SK-N-SH (cell line): ENCODE measurements at regions not wholly inside any gene's neighbourhood (a gene's known extent, or its start where the extent isn't known, plus 50 kb on each side); places are given as distances from the start of the nearest gene placed in this dataset.

Source experiments
- CTCF ChIA-PET: fragments of 300-600, 350-600 bp; formaldehyde crosslinking; extraction: SDS; loops from one replicate; lab custom pipeline; 2021; lab: Yijun Ruan, JAX
- POLR2A ChIA-PET: fragments of 350-600 bp; sonication (Branson Sonifier 250); formaldehyde crosslinking; extraction: SDS; loops from one replicate; lab custom pipeline; 2020; ENCODE audit warnings: antibody characterized with exemption, inconsistent platforms; lab: Yijun Ruan, JAX
- DNase-seq: peaks from one replicate; pipeline ENCODE4 v3.0.0; 2012
- H2AFZ ChIP-seq: fragments of 200-600 bp; sonication (generic); 2 replicates; pipeline ENCODE4 v1.8.1; 2016; ENCODE audit warnings: antibody characterized with exemption, mild to moderate bottlenecking, low read depth
- H3F3A ChIP-seq: fragments of 200-600 bp; sonication (generic); replicated peaks from 2 replicates; pipeline ENCODE3; 2016; ENCODE audit warnings: antibody characterized with exemption, mild to moderate bottlenecking; ENCODE audit not compliant: insufficient read depth
- H3K27ac ChIP-seq, 2 experiments: fragments of 200-500 bp in 1 of 2; fragments of 200-600 bp in 1 of 2; sonication (Bioruptor generic) in 1 of 2; sonication (generic), shearing (Covaris generic) in 1 of 2; 2 replicates each; pipeline versions ENCODE4 v1.5.1 to v1.6.1; 2014 to 2016; ENCODE audit warnings: low read depth in 2 of 2, inconsistent platforms in 1 of 2, low read length in 1 of 2, mild to moderate bottlenecking in 1 of 2, mixed read lengths in 1 of 2
- H3K27me3 ChIP-seq: fragments of 200-600 bp; sonication (generic), shearing (Covaris generic); 2 replicates; pipeline ENCODE4 v1.6.1; 2016; ENCODE audit warnings: mixed run types; ENCODE audit not compliant: insufficient read depth
- H3K36me3 ChIP-seq, 2 experiments: fragments of 200-500 bp in 1 of 2; fragments of 200-600 bp in 1 of 2; sonication (Bioruptor generic) in 1 of 2; sonication (generic) in 1 of 2; replicated peaks in 1 of 2; 2 replicates each; pipeline versions ENCODE3 to v1.5.1; 2014 to 2016; ENCODE audit warnings: low read length in 1 of 2, mild to moderate bottlenecking in 1 of 2; ENCODE audit not compliant: insufficient read depth in 2 of 2, control insufficient read depth in 1 of 2
- H3K4me1 ChIP-seq, 2 experiments: fragments of 200-500 bp in 1 of 2; fragments of 200-600 bp in 1 of 2; sonication (Bioruptor generic) in 1 of 2; sonication (generic), shearing (Covaris generic) in 1 of 2; 2 replicates each; pipeline versions ENCODE4 v1.5.1 to v1.6.1; 2014 to 2016; ENCODE audit warnings: low read depth in 1 of 2, low read length in 1 of 2, mixed run types in 1 of 2; ENCODE audit not compliant: insufficient read depth in 2 of 2, control insufficient read depth in 1 of 2
- H3K4me2 ChIP-seq: fragments of 200-600 bp; sonication (generic), shearing (Covaris generic); 2 replicates; pipeline ENCODE4 v1.6.1; 2017; ENCODE audit warnings: mixed run types
- H3K4me3 ChIP-seq, 2 experiments: fragments of 200-500 bp in 1 of 2; fragments of 200-600 bp in 1 of 2; sonication (Bioruptor generic) in 1 of 2; sonication (generic), shearing (Covaris generic) in 1 of 2; 2 replicates each; pipeline versions ENCODE4 v1.5.1 to v1.8.1; 2014 to 2016; ENCODE audit warnings: low read depth in 2 of 2, inconsistent platforms in 1 of 2, low read length in 1 of 2, mild to moderate bottlenecking in 1 of 2, mixed read lengths in 1 of 2, moderate library complexity in 1 of 2
- H3K79me2 ChIP-seq: fragments of 200-600 bp; sonication (generic); 2 replicates; pipeline ENCODE4 v1.8.1; 2017; ENCODE audit warnings: mild to moderate bottlenecking; ENCODE audit not compliant: insufficient read depth
- H3K9ac ChIP-seq: fragments of 200-600 bp; sonication (generic); 2 replicates; pipeline ENCODE4 v1.6.1; 2017; ENCODE audit warnings: mixed run types
- H3K9me2 ChIP-seq: fragments of 200-600 bp; sonication (generic); 2 replicates; pipeline ENCODE4 v1.6.1; 2017; ENCODE audit warnings: mixed run types
- H3K9me3 ChIP-seq: fragments of 200-600 bp; sonication (generic); 2 replicates; pipeline ENCODE4 v1.6.1; 2017; ENCODE audit warnings: mixed run types, mild to moderate bottlenecking, moderate library complexity
- H4K20me1 ChIP-seq: fragments of 200-600 bp; sonication (generic); 2 replicates; pipeline ENCODE4 v1.6.1; 2017; ENCODE audit warnings: mild to moderate bottlenecking, mixed run types; ENCODE audit not compliant: insufficient read depth
- ELF1 ChIP-seq: IDR thresholded peaks from 2 replicates; pipeline ENCODE4 v1.4.0; 2012
- FOSL2 ChIP-seq: IDR thresholded peaks from 2 replicates; pipeline ENCODE4 v1.4.0; 2012; ENCODE audit warnings: low read depth, mild to moderate bottlenecking, moderate library complexity, borderline replicate concordance
- FOXJ3 ChIP-seq: sonication (generic); formaldehyde crosslinking; IDR thresholded peaks from 2 replicates; pipeline ENCODE4 v1.5.1; 2020; ENCODE audit warnings: mild to moderate bottlenecking, missing genetic modification reagents
- GABPA ChIP-seq: IDR thresholded peaks from 2 replicates; pipeline ENCODE4 v1.4.0; 2012; ENCODE audit warnings: low read depth, mild to moderate bottlenecking
- JUND ChIP-seq: IDR thresholded peaks from 2 replicates; pipeline ENCODE4 v1.4.0; 2012
- MXI1 ChIP-seq: IDR thresholded peaks from 2 replicates; pipeline ENCODE4 v1.6.1; 2012; ENCODE audit warnings: mild to moderate bottlenecking, low read depth, low read length, improper control_type of control experiment
- NFIC ChIP-seq: IDR thresholded peaks from 2 replicates; pipeline ENCODE4 v1.4.0; 2012; ENCODE audit warnings: borderline replicate concordance
- POLR2AphosphoS5 ChIP-seq: IDR thresholded peaks from 2 replicates; pipeline ENCODE4 v1.6.1; 2012; ENCODE audit warnings: low read depth, low read length
- RFX5 ChIP-seq: IDR thresholded peaks from 2 replicates; pipeline ENCODE4 v1.6.1; 2012; ENCODE audit warnings: mild to moderate bottlenecking, improper control_type of control experiment, low read length
- SIN3A ChIP-seq: IDR thresholded peaks from 2 replicates; pipeline ENCODE4 v1.6.1; 2012; ENCODE audit warnings: low read depth, mild to moderate bottlenecking, low read length, moderate library complexity, borderline replicate concordance
- TAF1 ChIP-seq: IDR thresholded peaks from 2 replicates; pipeline ENCODE4 v1.6.1; 2012; ENCODE audit warnings: low read depth, mild to moderate bottlenecking, low read length, moderate library complexity, borderline replicate concordance
- TCF12 ChIP-seq: IDR thresholded peaks from 2 replicates; pipeline ENCODE4 v1.4.0; 2012
- YY1 ChIP-seq: IDR thresholded peaks from 2 replicates; pipeline ENCODE4 v1.4.0; 2012; ENCODE audit warnings: low read depth, mild to moderate bottlenecking
- WGBS: methylation state at CpG from one replicate; pipeline ENCODE4 v1.1.6; 2017; ENCODE audit warnings: low lambda C conversion rate; 5-methylcytosine and 5-hydroxymethylcytosine counted together
- TF ChIP-seq, protein P1 (sequence below): fragments of 150-350 bp; IDR thresholded peaks from 2 replicates; pipeline ENCODE4 v1.6.1; 2017; ENCODE audit warnings: antibody characterized with exemption, low read length, low read depth, borderline replicate concordance
- TF ChIP-seq, protein P2 (sequence below): IDR thresholded peaks from 2 replicates; pipeline ENCODE4 v1.4.0; 2012; ENCODE audit warnings: low read depth
- TF ChIP-seq, protein P3 (sequence below): IDR thresholded peaks from 2 replicates; pipeline ENCODE4 v1.4.0; 2012; ENCODE audit warnings: low read depth, borderline replicate concordance
- TF ChIP-seq, protein P4 (sequence below): IDR thresholded peaks from 2 replicates; pipeline ENCODE4 v1.6.1; 2012; ENCODE audit warnings: mild to moderate bottlenecking, low read depth, low read length, moderate library complexity
- TF ChIP-seq, protein P5 (sequence below): fragments of 200-600 bp; sonication (generic); IDR thresholded peaks from 2 replicates; pipeline ENCODE4 v1.6.1; 2017; ENCODE audit warnings: antibody characterized with exemption, mild to moderate bottlenecking, moderate library complexity

DNA sequence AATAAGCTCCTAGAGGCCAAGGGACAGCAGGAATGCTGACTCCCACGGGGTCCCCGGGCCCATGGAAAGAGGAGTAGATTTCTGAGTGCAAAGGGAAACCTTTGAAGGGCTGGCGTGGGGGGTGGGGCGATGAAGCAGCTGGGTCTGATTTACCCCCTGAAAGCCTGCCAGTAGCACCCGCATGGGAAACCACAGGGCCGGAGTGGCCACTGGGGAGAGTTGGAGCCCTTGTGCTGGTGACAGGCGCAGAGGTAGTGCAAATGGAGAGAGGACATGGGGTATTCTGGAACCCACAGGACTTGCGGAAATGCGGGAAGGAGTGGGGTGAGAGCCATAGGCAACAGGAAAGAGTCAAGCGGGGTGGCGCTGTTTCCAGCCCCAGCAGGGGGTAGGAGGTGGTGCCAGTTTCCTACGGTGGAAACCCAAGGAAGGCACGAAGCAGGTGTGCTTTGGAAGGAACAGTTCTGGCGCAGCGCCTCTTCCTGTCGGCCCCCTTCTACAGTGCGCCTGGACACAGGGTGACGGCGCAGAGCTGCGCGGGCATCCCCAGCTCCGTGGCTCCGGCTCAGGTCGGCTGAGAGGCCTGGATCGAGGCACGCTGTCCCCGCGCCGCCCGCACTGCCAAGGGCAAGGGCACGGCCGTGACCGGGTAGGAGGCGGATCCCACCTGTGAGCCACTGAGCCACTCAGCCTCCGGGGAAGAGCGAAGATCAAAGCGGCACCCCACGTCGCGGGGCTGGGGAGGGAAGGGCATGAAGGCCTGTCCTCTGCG is 149.0 kb upstream of the GLI2 start (continued):
- TF ChIP-seq, protein P1, sequence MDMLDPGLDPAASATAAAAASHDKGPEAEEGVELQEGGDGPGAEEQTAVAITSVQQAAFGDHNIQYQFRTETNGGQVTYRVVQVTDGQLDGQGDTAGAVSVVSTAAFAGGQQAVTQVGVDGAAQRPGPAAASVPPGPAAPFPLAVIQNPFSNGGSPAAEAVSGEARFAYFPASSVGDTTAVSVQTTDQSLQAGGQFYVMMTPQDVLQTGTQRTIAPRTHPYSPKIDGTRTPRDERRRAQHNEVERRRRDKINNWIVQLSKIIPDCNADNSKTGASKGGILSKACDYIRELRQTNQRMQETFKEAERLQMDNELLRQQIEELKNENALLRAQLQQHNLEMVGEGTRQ, result no peak
- TF ChIP-seq JUND (no peak), POLR2AphosphoS5 (no peak), SIN3A (no peak), ELF1 (no peak), MXI1 (no peak)
- TF ChIP-seq, protein P2, sequence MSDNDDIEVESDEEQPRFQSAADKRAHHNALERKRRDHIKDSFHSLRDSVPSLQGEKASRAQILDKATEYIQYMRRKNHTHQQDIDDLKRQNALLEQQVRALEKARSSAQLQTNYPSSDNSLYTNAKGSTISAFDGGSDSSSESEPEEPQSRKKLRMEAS, result no peak

DNA sequence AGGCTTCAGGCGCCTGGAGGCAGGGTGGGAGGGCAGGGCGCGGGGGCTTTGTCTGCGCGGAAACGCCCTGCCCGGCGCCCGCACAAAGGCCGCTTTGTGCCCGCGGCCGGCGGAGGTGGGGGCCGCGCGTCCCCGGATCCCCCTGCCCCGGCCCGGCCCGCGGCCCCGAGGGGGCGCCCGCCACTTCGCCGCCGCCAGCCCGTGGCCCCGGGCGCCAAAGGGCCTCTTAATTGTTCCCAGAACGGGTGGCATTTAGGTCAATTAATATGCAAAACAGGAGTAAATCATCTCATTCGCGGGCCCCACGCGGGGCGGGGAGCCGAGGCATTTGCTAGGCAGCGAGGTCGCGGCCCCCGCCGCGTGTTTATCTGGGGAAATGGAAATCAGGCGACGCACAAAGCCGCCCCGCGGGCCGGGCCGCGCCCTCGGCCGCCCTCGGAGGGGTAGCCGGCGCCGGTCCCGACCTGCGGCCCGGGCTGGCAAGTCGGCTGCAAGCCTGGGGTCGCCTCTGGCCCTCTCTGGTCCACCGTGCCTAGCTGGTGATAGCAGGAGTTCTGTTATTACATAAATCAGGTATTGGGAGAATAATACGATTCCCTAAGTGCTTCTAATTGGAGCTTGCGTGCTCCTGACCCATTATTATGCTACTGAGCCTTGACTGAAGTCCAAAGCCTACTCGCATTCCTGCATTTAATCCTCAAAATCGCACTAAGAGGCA is 148.2 kb upstream of the GLI2 start:
- Histone ChIP-seq H3K4me3 (no peak overlapping the region), H2AFZ (no peak overlapping the region), H3K9ac (no peak overlapping the region), H3K79me2 (no peaks in the 10 kb centered on the region), H3K27ac (no peak overlapping the region), H3K9me3 (no peaks in the 10 kb centered on the region), H3K27me3 (no peaks in the 10 kb centered on the region), H3K36me3 (no peaks in the 10 kb centered on the region), H3F3A (peaks cover 7% of the 10 kb centered on the region), H3K9me2 (no peaks in the 10 kb centered on the region), H3K4me2 (no peak overlapping the region), H3K4me1 (peaks cover 0 to 8% of the 10 kb centered on the region in 2 experiments; a peak in 1 of 4 replicates), H4K20me1 (no peaks in the 10 kb centered on the region)
- WGBS, result 93% methylated on average over 34 of the region's 68 CpGs
- no peak for DNase-seq
- TF ChIP-seq TAF1, result no peak
- TF ChIP-seq NFIC, result no peak
- TF ChIP-seq, protein P3, sequence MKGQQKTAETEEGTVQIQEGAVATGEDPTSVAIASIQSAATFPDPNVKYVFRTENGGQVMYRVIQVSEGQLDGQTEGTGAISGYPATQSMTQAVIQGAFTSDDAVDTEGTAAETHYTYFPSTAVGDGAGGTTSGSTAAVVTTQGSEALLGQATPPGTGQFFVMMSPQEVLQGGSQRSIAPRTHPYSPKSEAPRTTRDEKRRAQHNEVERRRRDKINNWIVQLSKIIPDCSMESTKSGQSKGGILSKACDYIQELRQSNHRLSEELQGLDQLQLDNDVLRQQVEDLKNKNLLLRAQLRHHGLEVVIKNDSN, result no peak
- no peak for TF ChIP-seq TCF12
- TF ChIP-seq, protein P4, sequence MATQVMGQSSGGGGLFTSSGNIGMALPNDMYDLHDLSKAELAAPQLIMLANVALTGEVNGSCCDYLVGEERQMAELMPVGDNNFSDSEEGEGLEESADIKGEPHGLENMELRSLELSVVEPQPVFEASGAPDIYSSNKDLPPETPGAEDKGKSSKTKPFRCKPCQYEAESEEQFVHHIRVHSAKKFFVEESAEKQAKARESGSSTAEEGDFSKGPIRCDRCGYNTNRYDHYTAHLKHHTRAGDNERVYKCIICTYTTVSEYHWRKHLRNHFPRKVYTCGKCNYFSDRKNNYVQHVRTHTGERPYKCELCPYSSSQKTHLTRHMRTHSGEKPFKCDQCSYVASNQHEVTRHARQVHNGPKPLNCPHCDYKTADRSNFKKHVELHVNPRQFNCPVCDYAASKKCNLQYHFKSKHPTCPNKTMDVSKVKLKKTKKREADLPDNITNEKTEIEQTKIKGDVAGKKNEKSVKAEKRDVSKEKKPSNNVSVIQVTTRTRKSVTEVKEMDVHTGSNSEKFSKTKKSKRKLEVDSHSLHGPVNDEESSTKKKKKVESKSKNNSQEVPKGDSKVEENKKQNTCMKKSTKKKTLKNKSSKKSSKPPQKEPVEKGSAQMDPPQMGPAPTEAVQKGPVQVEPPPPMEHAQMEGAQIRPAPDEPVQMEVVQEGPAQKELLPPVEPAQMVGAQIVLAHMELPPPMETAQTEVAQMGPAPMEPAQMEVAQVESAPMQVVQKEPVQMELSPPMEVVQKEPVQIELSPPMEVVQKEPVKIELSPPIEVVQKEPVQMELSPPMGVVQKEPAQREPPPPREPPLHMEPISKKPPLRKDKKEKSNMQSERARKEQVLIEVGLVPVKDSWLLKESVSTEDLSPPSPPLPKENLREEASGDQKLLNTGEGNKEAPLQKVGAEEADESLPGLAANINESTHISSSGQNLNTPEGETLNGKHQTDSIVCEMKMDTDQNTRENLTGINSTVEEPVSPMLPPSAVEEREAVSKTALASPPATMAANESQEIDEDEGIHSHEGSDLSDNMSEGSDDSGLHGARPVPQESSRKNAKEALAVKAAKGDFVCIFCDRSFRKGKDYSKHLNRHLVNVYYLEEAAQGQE, result no peak
- TF ChIP-seq POLR2AphosphoS5, result no peak
- TF ChIP-seq, protein P5, sequence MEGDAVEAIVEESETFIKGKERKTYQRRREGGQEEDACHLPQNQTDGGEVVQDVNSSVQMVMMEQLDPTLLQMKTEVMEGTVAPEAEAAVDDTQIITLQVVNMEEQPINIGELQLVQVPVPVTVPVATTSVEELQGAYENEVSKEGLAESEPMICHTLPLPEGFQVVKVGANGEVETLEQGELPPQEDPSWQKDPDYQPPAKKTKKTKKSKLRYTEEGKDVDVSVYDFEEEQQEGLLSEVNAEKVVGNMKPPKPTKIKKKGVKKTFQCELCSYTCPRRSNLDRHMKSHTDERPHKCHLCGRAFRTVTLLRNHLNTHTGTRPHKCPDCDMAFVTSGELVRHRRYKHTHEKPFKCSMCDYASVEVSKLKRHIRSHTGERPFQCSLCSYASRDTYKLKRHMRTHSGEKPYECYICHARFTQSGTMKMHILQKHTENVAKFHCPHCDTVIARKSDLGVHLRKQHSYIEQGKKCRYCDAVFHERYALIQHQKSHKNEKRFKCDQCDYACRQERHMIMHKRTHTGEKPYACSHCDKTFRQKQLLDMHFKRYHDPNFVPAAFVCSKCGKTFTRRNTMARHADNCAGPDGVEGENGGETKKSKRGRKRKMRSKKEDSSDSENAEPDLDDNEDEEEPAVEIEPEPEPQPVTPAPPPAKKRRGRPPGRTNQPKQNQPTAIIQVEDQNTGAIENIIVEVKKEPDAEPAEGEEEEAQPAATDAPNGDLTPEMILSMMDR, result no peak
- TF ChIP-seq FOSL2, result no peak
- no peak for TF ChIP-seq GABPA
- no peak for TF ChIP-seq JUND
- no peak for TF ChIP-seq FOXJ3 (CRISPR knock-in tag)
- TF ChIP-seq YY1, result no peak
- TF ChIP-seq RFX5, result no peak
- no peak for TF ChIP-seq SIN3A
- TF ChIP-seq, protein P1, result no peak
- ChIA-PET CTCF (no interaction called here), POLR2A (no interaction called here)
